HEK293T (cell line): ENCODE measurements at regions not wholly inside any gene's neighbourhood (a gene's known extent, or its start where the extent isn't known, plus 50 kb on each side); places are given as distances from the start of the nearest gene placed in this dataset.

ENCODE experiments used
- BHLHE40 ChIP-seq: fragments of 450-650 bp; IDR thresholded peaks from 2 replicates; pipeline ENCODE4 v1.6.1; 2016; ENCODE audit warnings: mild to moderate bottlenecking, moderate library complexity, borderline replicate concordance
- ELF4 ChIP-seq: fragments of 450-650 bp; IDR thresholded peaks from 2 replicates; pipeline ENCODE4 v1.6.1; 2017; ENCODE audit warnings: antibody characterized with exemption
- FOXA1 ChIP-seq: fragments of 450-650 bp; IDR thresholded peaks from 2 replicates; pipeline ENCODE4 v1.6.1; 2016; ENCODE audit warnings: mild to moderate bottlenecking
- FOXM1 ChIP-seq: fragments of 450-650 bp; IDR thresholded peaks from 2 replicates; pipeline ENCODE4 v1.6.1; 2017; ENCODE audit warnings: mild to moderate bottlenecking, borderline replicate concordance
- L3MBTL2 ChIP-seq: fragments of 450-650 bp; conservative IDR thresholded peaks from 2 replicates; pipeline ENCODE4 v1.6.1; 2016; ENCODE audit warnings: mild to moderate bottlenecking
- LEF1 ChIP-seq: fragments of 450-650 bp; IDR thresholded peaks from 2 replicates; pipeline ENCODE4 v1.6.1; 2017; ENCODE audit warnings: mild to moderate bottlenecking, borderline replicate concordance
- PKNOX1 ChIP-seq: fragments of 450-650 bp; IDR thresholded peaks from 2 replicates; pipeline ENCODE4 v1.6.1; 2016
- SP1 ChIP-seq: fragments of 450-650 bp; IDR thresholded peaks from 2 replicates; pipeline ENCODE4 v1.6.1; 2017
- SUZ12 ChIP-seq: fragments of 450-650 bp; IDR thresholded peaks from 2 replicates; pipeline ENCODE4 v1.6.1; 2016; ENCODE audit warnings: mild to moderate bottlenecking
- ZNF384 ChIP-seq: fragments of 450-650 bp; IDR thresholded peaks from 2 replicates; pipeline ENCODE4 v1.6.1; 2016

DNA sequence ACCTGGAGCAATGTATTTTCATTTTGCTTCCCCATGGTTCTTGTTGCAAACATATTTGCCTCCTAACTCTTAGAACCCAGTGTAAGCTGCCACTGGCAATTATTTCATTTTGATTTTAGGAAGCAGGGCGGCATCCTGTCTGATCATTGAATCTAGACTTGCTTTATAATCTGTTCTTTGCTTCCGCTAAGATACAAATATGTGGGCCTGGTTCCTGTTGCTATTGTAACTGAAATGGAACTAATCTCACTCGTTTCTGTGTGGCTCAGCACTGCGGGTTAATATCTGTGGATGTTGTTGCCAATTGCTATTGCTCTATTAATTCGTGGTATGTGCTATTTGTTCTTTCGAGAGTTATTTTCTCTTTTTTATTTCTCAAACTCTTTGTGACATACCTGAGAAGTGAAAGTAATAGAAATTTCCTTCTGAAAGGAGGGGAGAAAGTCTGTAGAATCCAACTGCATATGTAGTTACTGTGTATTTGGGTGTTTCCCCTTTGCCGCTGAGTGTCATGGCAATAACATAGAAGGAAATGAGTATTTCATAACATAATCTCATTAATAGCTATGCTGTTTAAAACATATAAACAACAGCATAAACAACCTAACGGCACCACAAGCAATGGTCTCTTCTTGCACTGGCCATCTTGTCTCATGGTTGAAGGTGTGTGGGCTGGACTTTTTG, 62.4 kb downstream of the FZD1 start:
- TF ChIP-seq BHLHE40: no peak
- no peak for TF ChIP-seq PKNOX1
- no peak for TF ChIP-seq ELF4
- TF ChIP-seq SP1: no peak
- TF ChIP-seq L3MBTL2: no peak
- no peak for TF ChIP-seq SUZ12
- TF ChIP-seq ZNF384: no peak
- TF ChIP-seq FOXM1: no peak
- no peak for TF ChIP-seq LEF1
- TF ChIP-seq FOXA1: no peak
